ENCODE measurements at regions not wholly inside any gene's neighbourhood (a gene's known extent, or its start where the extent isn't known, plus 50 kb on each side); places are given as distances from the start of the nearest gene placed in this dataset.

DNA sequence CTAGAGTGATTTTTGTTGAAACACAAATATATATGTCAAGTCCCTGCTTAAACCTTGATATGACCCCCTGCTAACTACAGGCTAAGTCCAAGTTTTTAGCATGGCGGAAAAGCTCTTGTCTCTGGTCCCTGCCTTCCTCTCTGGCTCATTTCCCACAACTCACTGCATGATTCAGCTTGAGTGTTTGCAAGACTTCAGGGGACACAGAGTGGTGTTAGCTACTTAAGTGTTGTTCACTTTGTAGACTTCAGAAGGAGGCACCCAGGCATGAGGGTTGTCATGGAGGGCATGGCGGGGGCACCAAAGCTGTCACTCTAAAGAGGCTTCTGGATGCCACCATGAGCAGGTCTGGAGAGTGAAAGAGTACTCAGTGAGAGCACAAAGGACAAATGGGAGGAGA is 362.4 kb upstream of the ACTBL2 start:
- TF ChIP-seq SIX5 (IDR thresholded peaks at IDR 0.05; ENCODE audit: low read depth, low read length) (no peak), HDAC6 (IDR thresholded peaks at IDR 0.05; ENCODE audit: low read depth, low read length) (no peak), FOSL1 (IDR thresholded peaks at IDR 0.05; ENCODE audit: insufficient read depth, low read depth, low read length) (no peak), ZNF274 (IDR thresholded peaks at IDR 0.05; ENCODE audit: borderline replicate concordance, extremely low read depth, low read length) (no peak), SIRT6 (IDR thresholded peaks at IDR 0.05; ENCODE audit: low read length) (no peak)
- TF ChIP-seq, protein P1, sequence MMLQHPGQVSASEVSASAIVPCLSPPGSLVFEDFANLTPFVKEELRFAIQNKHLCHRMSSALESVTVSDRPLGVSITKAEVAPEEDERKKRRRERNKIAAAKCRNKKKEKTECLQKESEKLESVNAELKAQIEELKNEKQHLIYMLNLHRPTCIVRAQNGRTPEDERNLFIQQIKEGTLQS (IDR thresholded peaks at IDR 0.05; ENCODE audit: insufficient read depth, low read depth, low read length) = no peak
- H3K36me3 ChIP-seq (ENCODE audit: control insufficient read depth in 2 of 4, insufficient read depth in 4 of 4, low read length in 3 of 4) = no peaks in the 10 kb centered on the region
- no peaks in the 10 kb centered on the region for H3K79me2 ChIP-seq (ENCODE audit: control insufficient read depth in 1 of 2, insufficient read depth in 2 of 2, low read length in 2 of 2)
- ChIA-PET CTCF (ENCODE audit: partially characterized antibody) (no interaction called here), POLR2A (ENCODE audit: partially characterized antibody) (interaction anchor here (0.5 kb wide), 1 partner anchor 22 kb away, joined by 5 read pairs; no protein-coding TSS in a partner anchor)
- no peak overlapping the region for H3K27ac ChIP-seq (ENCODE audit: low read depth, low read length)
- no peak overlapping the region for H3K9ac ChIP-seq (replicated peaks in 1 of 4; ENCODE audit: extremely low read depth in 1 of 4, low read depth in 3 of 4, low read length in 3 of 4)
- H2BK20ac ChIP-seq (ENCODE audit: low read length) = no peak overlapping the region
- no peaks in the 10 kb centered on the region for H3K23me2 ChIP-seq (ENCODE audit: low read depth, low read length)
- H2BK5ac ChIP-seq (ENCODE audit: low read depth, low read length) = no peak overlapping the region
- 0 out of 2 replicates have a peak overlapping the region, but pooled peaks have one; percentile 49 for H3K18ac ChIP-seq (ENCODE audit: extremely low read depth, low read length)
- no peak overlapping the region for H2BK15ac ChIP-seq (ENCODE audit: low read length)
- no peak for DNase-seq (ENCODE audit: low read depth in 1 of 2, low spot score in 2 of 2)
- peaks cover 0 to 11% (median 4%) of the 10 kb centered on the region in 4 experiments; a peak in 3 of 7 replicates for H3K4me1 ChIP-seq (replicated peaks in 1 of 4; ENCODE audit: control insufficient read depth in 3 of 4, insufficient read depth in 4 of 4, low read length in 3 of 4)
- WGBS, 2 experiments (ENCODE audit: extremely low coverage in 1 of 2, insufficient coverage in 1 of 2, insufficient read length in 1 of 2, insufficient replicate concordance in 2 of 2, low coverage in 1 of 2, low lambda C conversion rate in 2 of 2, missing lambda C conversion rate in 1 of 2) = 100% methylated on average over 2 of the region's 2 CpGs; no CpG with 5 or more reads in 1 of the 2 experiments
- H3K23ac ChIP-seq (ENCODE audit: insufficient read length) = no peak overlapping the region
- H4K5ac ChIP-seq (ENCODE audit: insufficient read length, low read depth, low read length) = no peak overlapping the region
- H3K4me2 ChIP-seq (ENCODE audit: insufficient read depth in 1 of 2, low read depth in 2 of 2, low read length in 2 of 2) = no peak overlapping the region
- peak overlapping the region; percentile 49 for H3K4ac ChIP-seq (replicated peaks; ENCODE audit: insufficient read length, low read depth, low read length)
- no peak overlapping the region for H3K4me3 ChIP-seq (ENCODE audit: extremely low read depth in 1 of 4, insufficient read depth in 2 of 4, low read depth in 3 of 4, low read length in 4 of 4)
- peak overlapping the region; percentile 32 for H4K91ac ChIP-seq (replicated peaks; ENCODE audit: insufficient read length, low read length)
- no peak for FAIRE-seq
- H3K9me3 ChIP-seq (ENCODE audit: insufficient read depth in 2 of 2, low read depth in 1 of 2, low read length in 1 of 2) = no peaks in the 10 kb centered on the region
- H3K56ac ChIP-seq (replicated peaks; ENCODE audit: insufficient read length, low read depth, low read length) = no peak overlapping the region
- no peak overlapping the region for H2BK120ac ChIP-seq (replicated peaks; ENCODE audit: low read depth, low read length)
- H4K8ac ChIP-seq (ENCODE audit: extremely low read depth, insufficient read depth, low read length) = no peak overlapping the region
- H2AFZ ChIP-seq (ENCODE audit: low read length) = no peak overlapping the region
- peak overlapping the region; percentile 40; the same call in 1 of the 2 replicates for H2BK12ac ChIP-seq (ENCODE audit: low read depth, low read length)
- H3K14ac ChIP-seq (ENCODE audit: insufficient read length) = no peak overlapping the region
- H4K20me1 ChIP-seq (replicated peaks in 1 of 2; ENCODE audit: control insufficient read depth in 1 of 2, insufficient read depth in 2 of 2, low read length in 2 of 2) = no peaks in the 10 kb centered on the region
- H2AK5ac ChIP-seq (ENCODE audit: low read depth, low read length) = no peak overlapping the region
- no peaks in the 10 kb centered on the region for H3K27me3 ChIP-seq (replicated peaks in 1 of 4; ENCODE audit: control insufficient read depth in 3 of 4, extremely low read depth in 1 of 4, insufficient read depth in 3 of 4, low read length in 3 of 4)
- H3K79me1 ChIP-seq (ENCODE audit: low read depth, low read length) = no peaks in the 10 kb centered on the region

Data from H1 (cell line).